Liver (tissue), 8 donors: ENCODE measurements at regions not wholly inside any gene's neighbourhood (a gene's known extent, or its start where the extent isn't known, plus 50 kb on each side); places are given as distances from the start of the nearest gene placed in this dataset.

ENCODE experiments used
- DNase-seq: peaks from one replicate; pipeline ENCODE4 v3.0.0-alpha.2; 2017; ENCODE audit warnings: low spot score
- H3K27ac ChIP-seq, 2 donors: one replicate each; pipeline ENCODE4 v1.7.0; 2013; ENCODE audit warnings: inconsistent platforms in 2 of 2, low read length in 2 of 2, control low read depth in 1 of 2, low read depth in 1 of 2, mild to moderate bottlenecking in 1 of 2
- H3K27me3 ChIP-seq, 4 donors: one replicate each; pipeline versions ENCODE4 v1.6.1 to v1.7.0; 2013; ENCODE audit warnings: low read length in 3 of 4, inconsistent platforms in 1 of 4, mild to moderate bottlenecking in 1 of 4, moderate library complexity in 1 of 4; ENCODE audit not compliant: control insufficient read depth in 4 of 4, insufficient read depth in 4 of 4
- H3K36me3 ChIP-seq, 4 donors: one replicate each; pipeline versions ENCODE4 v1.6.1 to v1.7.0; 2013; ENCODE audit warnings: low read length in 3 of 4, mild to moderate bottlenecking in 3 of 4, low read depth in 1 of 4, moderate library complexity in 1 of 4; ENCODE audit not compliant: control insufficient read depth in 4 of 4, insufficient read depth in 3 of 4
- H3K4me1 ChIP-seq, 4 donors: one replicate each; pipeline versions ENCODE4 v1.6.1 to v1.7.0; 2013; ENCODE audit warnings: low read length in 3 of 4, mild to moderate bottlenecking in 3 of 4, moderate library complexity in 1 of 4; ENCODE audit not compliant: control insufficient read depth in 4 of 4, insufficient read depth in 4 of 4
- H3K4me3 ChIP-seq, 3 donors: one replicate each; pipeline versions ENCODE4 v1.6.1 to v1.7.0; 2013; ENCODE audit warnings: low read length in 3 of 3, control low read depth in 1 of 3, low read depth in 1 of 3, mild to moderate bottlenecking in 1 of 3
- H3K9ac ChIP-seq, 2 donors: one replicate each; pipeline ENCODE4 v1.7.0; 2013; ENCODE audit warnings: low read length in 2 of 2, mild to moderate bottlenecking in 2 of 2, moderate library complexity in 2 of 2, control low read depth in 1 of 2, low read depth in 1 of 2
- H3K9me3 ChIP-seq, 4 donors: one replicate each; pipeline versions ENCODE4 v1.6.1 to v1.7.0; 2013; ENCODE audit warnings: low read length in 3 of 4; ENCODE audit not compliant: control insufficient read depth in 4 of 4
- CTCF ChIP-seq: fragments of 150-350 bp; IDR thresholded peaks from 2 replicates; pipeline ENCODE4 v1.5.1; 2017; ENCODE audit warnings: improper control_type of control experiment, low read depth, low read length; ENCODE audit not compliant: missing input control
- EGR1 ChIP-seq, 2 donors: IDR thresholded peaks; 2 replicates each; pipeline ENCODE4 v1.6.1; 2016 to 2018; ENCODE audit warnings: antibody characterized with exemption in 2 of 2, low read depth in 2 of 2
- FOXA1 ChIP-seq: IDR thresholded peaks from 2 replicates; pipeline ENCODE4 v1.6.1; 2016; ENCODE audit warnings: antibody characterized with exemption
- FOXA2 ChIP-seq: IDR thresholded peaks from 2 replicates; pipeline ENCODE4 v1.6.1; 2016; ENCODE audit warnings: antibody characterized with exemption
- GABPA ChIP-seq, 2 donors: IDR thresholded peaks in 1 of 2; conservative IDR thresholded peaks in 1 of 2; 2 replicates each; pipeline ENCODE4 v1.6.1; 2016; ENCODE audit warnings: antibody characterized with exemption in 2 of 2, mild to moderate bottlenecking in 1 of 2, moderate library complexity in 1 of 2
- HNF4A ChIP-seq, 2 donors: conservative IDR thresholded peaks; 2 replicates each; pipeline ENCODE4 v1.6.1; 2016; ENCODE audit warnings: antibody characterized with exemption in 2 of 2, mild to moderate bottlenecking in 2 of 2
- JUND ChIP-seq, 2 donors: IDR thresholded peaks; 2 replicates each; pipeline ENCODE4 v1.6.1; 2016; ENCODE audit warnings: antibody characterized with exemption in 2 of 2
- NR2F2 ChIP-seq: IDR thresholded peaks from 2 replicates; pipeline ENCODE4 v1.6.1; 2016; ENCODE audit warnings: antibody characterized with exemption
- RAD21 ChIP-seq, 2 donors: IDR thresholded peaks; 2 replicates each; pipeline ENCODE4 v1.6.1; 2016; ENCODE audit warnings: antibody characterized with exemption in 2 of 2, mild to moderate bottlenecking in 2 of 2
- RXRA ChIP-seq, 2 donors: IDR thresholded peaks; 2 replicates each; pipeline ENCODE4 v1.6.1; 2017 to 2018; ENCODE audit warnings: antibody characterized with exemption in 2 of 2, mild to moderate bottlenecking in 1 of 2
- SP1 ChIP-seq: IDR thresholded peaks from 2 replicates; pipeline ENCODE4 v1.6.1; 2018; ENCODE audit warnings: antibody characterized with exemption, mild to moderate bottlenecking
- TAF1 ChIP-seq: conservative IDR thresholded peaks from 2 replicates; pipeline ENCODE4 v1.6.1; 2016; ENCODE audit warnings: antibody characterized with exemption, mild to moderate bottlenecking
- WGBS: extraction: QIAGEN DNeasy Blood & Tissue Kit; methylation state at CpG from one replicate; pipeline ENCODE4 v1.1.7; 2013; 5-methylcytosine and 5-hydroxymethylcytosine counted together
- TF ChIP-seq, protein P1 (sequence below): IDR thresholded peaks from 2 replicates; pipeline ENCODE4 v1.6.1; 2016; ENCODE audit warnings: antibody characterized with exemption
- TF ChIP-seq, protein P2 (sequence below): IDR thresholded peaks from 2 replicates; pipeline ENCODE4 v1.6.1; 2016; ENCODE audit warnings: antibody characterized with exemption, mild to moderate bottlenecking
- donor health status: healthy.
- donor health status: healthy.
- donor health status: healthy.
- donor health status: healthy.
- donor health status: healthy.

DNA sequence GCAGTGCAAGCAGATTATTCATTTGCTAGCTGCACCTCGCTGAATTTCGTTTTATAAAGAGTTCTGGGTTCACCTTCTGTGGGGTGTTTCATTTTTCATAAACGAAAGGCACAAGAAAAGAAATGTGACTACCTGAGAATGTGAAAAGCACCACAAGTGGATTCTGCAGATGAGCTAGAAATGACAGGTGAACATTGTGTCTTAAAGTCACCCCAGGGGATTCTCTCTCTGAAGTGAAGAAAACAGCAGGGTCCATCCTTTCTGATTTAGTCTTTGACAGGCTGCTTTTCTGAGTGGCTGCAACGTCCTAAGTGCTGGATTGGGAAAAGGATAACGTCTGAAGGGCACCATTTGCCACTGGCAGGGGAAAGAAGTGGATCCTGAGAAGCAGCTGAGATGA, 469.3 kb downstream of the SPATA31D1 start:
- H3K4me1 ChIP-seq = peaks cover 2 to 12% (median 5%) of the 10 kb centered on the region in 4 donors
- H3K9ac ChIP-seq = no peak overlapping the region
- WGBS = 86% methylated on average over 5 of the region's 5 CpGs
- DNase-seq = no peak
- H3K4me3 ChIP-seq = no peak overlapping the region
- no peaks in the 10 kb centered on the region for H3K9me3 ChIP-seq
- H3K36me3 ChIP-seq = no peaks in the 10 kb centered on the region
- H3K27ac ChIP-seq = no peak overlapping the region
- H3K27me3 ChIP-seq = no peaks in the 10 kb centered on the region
- TF ChIP-seq, protein P1, sequence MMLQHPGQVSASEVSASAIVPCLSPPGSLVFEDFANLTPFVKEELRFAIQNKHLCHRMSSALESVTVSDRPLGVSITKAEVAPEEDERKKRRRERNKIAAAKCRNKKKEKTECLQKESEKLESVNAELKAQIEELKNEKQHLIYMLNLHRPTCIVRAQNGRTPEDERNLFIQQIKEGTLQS = no peak
- TF ChIP-seq TAF1 = no peak
- TF ChIP-seq RAD21 (IDR thresholded peaks at IDR 0.05) = no peak
- TF ChIP-seq, protein P2, sequence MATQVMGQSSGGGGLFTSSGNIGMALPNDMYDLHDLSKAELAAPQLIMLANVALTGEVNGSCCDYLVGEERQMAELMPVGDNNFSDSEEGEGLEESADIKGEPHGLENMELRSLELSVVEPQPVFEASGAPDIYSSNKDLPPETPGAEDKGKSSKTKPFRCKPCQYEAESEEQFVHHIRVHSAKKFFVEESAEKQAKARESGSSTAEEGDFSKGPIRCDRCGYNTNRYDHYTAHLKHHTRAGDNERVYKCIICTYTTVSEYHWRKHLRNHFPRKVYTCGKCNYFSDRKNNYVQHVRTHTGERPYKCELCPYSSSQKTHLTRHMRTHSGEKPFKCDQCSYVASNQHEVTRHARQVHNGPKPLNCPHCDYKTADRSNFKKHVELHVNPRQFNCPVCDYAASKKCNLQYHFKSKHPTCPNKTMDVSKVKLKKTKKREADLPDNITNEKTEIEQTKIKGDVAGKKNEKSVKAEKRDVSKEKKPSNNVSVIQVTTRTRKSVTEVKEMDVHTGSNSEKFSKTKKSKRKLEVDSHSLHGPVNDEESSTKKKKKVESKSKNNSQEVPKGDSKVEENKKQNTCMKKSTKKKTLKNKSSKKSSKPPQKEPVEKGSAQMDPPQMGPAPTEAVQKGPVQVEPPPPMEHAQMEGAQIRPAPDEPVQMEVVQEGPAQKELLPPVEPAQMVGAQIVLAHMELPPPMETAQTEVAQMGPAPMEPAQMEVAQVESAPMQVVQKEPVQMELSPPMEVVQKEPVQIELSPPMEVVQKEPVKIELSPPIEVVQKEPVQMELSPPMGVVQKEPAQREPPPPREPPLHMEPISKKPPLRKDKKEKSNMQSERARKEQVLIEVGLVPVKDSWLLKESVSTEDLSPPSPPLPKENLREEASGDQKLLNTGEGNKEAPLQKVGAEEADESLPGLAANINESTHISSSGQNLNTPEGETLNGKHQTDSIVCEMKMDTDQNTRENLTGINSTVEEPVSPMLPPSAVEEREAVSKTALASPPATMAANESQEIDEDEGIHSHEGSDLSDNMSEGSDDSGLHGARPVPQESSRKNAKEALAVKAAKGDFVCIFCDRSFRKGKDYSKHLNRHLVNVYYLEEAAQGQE = no peak
- TF ChIP-seq GABPA (IDR thresholded peaks at IDR 0.05 in 1 of 2, conservative IDR thresholded peaks at IDR 0.05 in 1 of 2) = no peak
- no peak for TF ChIP-seq FOXA1
- TF ChIP-seq HNF4A (conservative IDR thresholded peaks at IDR 0.05) = no peak
- TF ChIP-seq RXRA (IDR thresholded peaks at IDR 0.05) = no peak
- TF ChIP-seq NR2F2 = no peak
- TF ChIP-seq SP1 = no peak

- H3K27ac ChIP-seq = no peak overlapping the region
- no peak overlapping the region for H3K9ac ChIP-seq
- H3K27me3 ChIP-seq = no peaks in the 10 kb centered on the region
- 90% methylated on average over 2 of the region's 2 CpGs for WGBS
- no peaks in the 10 kb centered on the region for H3K36me3 ChIP-seq
- H3K4me1 ChIP-seq = peaks cover 2 to 12% (median 5%) of the 10 kb centered on the region in 4 donors
- DNase-seq = no peak
- TF ChIP-seq FOXA2 = no peak
- TF ChIP-seq, protein P1 = no peak
- H3K9me3 ChIP-seq = no peaks in the 10 kb centered on the region
- H3K4me3 ChIP-seq = no peak overlapping the region
Observed at GRCh38 chr9:82458296-82458695, 469.7 kb downstream of the SPATA31D1 start.

- H3K36me3 ChIP-seq = no peaks in the 10 kb centered on the region
- H3K4me3 ChIP-seq = no peak overlapping the region
- no peak for DNase-seq
- no peak overlapping the region for H3K27ac ChIP-seq
- TF ChIP-seq JUND (IDR thresholded peaks at IDR 0.05) (no peak), CTCF (peak; percentile 36), EGR1 (IDR thresholded peaks at IDR 0.05; ENCODE audit: low read depth in 2 of 2) (no peak), GABPA (IDR thresholded peaks at IDR 0.05 in 1 of 2, conservative IDR thresholded peaks at IDR 0.05 in 1 of 2) (no peak), RAD21 (IDR thresholded peaks at IDR 0.05) (peak; percentile 74 to 85)
- WGBS = 74% methylated on average over 11 of the region's 11 CpGs
- no peaks in the 10 kb centered on the region for H3K4me1 ChIP-seq
- H3K9ac ChIP-seq = no peak overlapping the region
- no peaks in the 10 kb centered on the region for H3K9me3 ChIP-seq
- no peaks in the 10 kb centered on the region for H3K27me3 ChIP-seq
Observed at GRCh38 chr9:82466616-82467260, 478.2 kb downstream of the SPATA31D1 start.
